Nephron progenitor cell (in vitro differentiated cells): ENCODE measurements at regions not wholly inside any gene's neighbourhood (a gene's known extent, or its start where the extent isn't known, plus 50 kb on each side); places are given as distances from the start of the nearest gene placed in this dataset.

Experiments
- DNase-seq: peaks from one replicate; pipeline ENCODE4 v3.0.0; 2021
- H3K27ac Mint-ChIP-seq: 2 replicates; pipeline ENCODE4 v1.8.0; 2021; ENCODE audit warnings: mild to moderate bottlenecking, moderate library complexity, mixed read lengths
- H3K27me3 Mint-ChIP-seq: 2 replicates; pipeline ENCODE4 v1.8.0; 2021; ENCODE audit warnings: mild to moderate bottlenecking, low read depth, mixed read lengths; ENCODE audit not compliant: poor library complexity
- H3K36me3 Mint-ChIP-seq: 2 replicates; pipeline ENCODE4 v1.8.0; 2021; ENCODE audit warnings: low read depth, mixed read lengths
- H3K4me1 Mint-ChIP-seq: 2 replicates; pipeline ENCODE4 v1.8.0; 2021; ENCODE audit warnings: mixed read lengths
- H3K4me3 Mint-ChIP-seq: 2 replicates; pipeline ENCODE4 v1.8.0; 2021; ENCODE audit warnings: mild to moderate bottlenecking, moderate library complexity, mixed read lengths
- H3K9me3 Mint-ChIP-seq: 2 replicates; pipeline ENCODE4 v1.8.0; 2021; ENCODE audit warnings: mild to moderate bottlenecking, moderate library complexity, mixed read lengths
- CTCF ChIP-seq: fragments of 200-600 bp; sonication (generic); IDR thresholded peaks from 2 replicates; pipeline ENCODE4 v1.5.0; 2021; ENCODE audit warnings: antibody characterized with exemption

- Mint-ChIP-seq H3K27ac (no peak overlapping the region), H3K4me1 (no peaks in the 10 kb centered on the region), H3K27me3 (peaks cover 3% of the 10 kb centered on the region), H3K4me3 (no peak overlapping the region), H3K9me3 (peaks cover 15% of the 10 kb centered on the region), H3K36me3 (peaks cover 68% of the 10 kb centered on the region)
- no peak for DNase-seq
- no peak for TF ChIP-seq CTCF
Measured at GRCh38 chr15:81786776-81787175, 259.0 kb downstream of the MEX3B start.

GRCh38 chr15:81785679-81786078 is 260.1 kb downstream of the MEX3B start:
- no peak overlapping the region for H3K4me3 Mint-ChIP-seq

GRCh38 chr15:81785181-81785580 is 260.6 kb downstream of the MEX3B start:
- H3K4me1 Mint-ChIP-seq = peaks cover 4% of the 10 kb centered on the region
- TF ChIP-seq CTCF = no peak

More at GRCh38 chr15:81785679-81786078, 260.1 kb downstream of the MEX3B start:
- DNase-seq = no peak
- Mint-ChIP-seq H3K27ac (no peak overlapping the region), H3K4me1 (peaks cover 2% of the 10 kb centered on the region), H3K36me3 (peaks cover 72% of the 10 kb centered on the region), H3K9me3 (peaks cover 16% of the 10 kb centered on the region), H3K27me3 (peaks cover 3% of the 10 kb centered on the region)
- no peak for TF ChIP-seq CTCF

GRCh38 chr15:81784751-81785150 is 261.1 kb downstream of the MEX3B start:
- Mint-ChIP-seq H3K27me3 (peaks cover 3% of the 10 kb centered on the region), H3K36me3 (peaks cover 69% of the 10 kb centered on the region), H3K9me3 (peaks cover 16% of the 10 kb centered on the region), H3K4me1 (peaks cover 4% of the 10 kb centered on the region), H3K27ac (no peak overlapping the region), H3K4me3 (no peak overlapping the region)
- no peak for TF ChIP-seq CTCF
- DNase-seq = no peak

More at GRCh38 chr15:81785181-81785580, 260.6 kb downstream of the MEX3B start:
- no peak for DNase-seq
- peaks cover 16% of the 10 kb centered on the region for H3K9me3 Mint-ChIP-seq
- H3K27ac Mint-ChIP-seq = no peak overlapping the region
- H3K4me3 Mint-ChIP-seq = no peak overlapping the region
- peaks cover 3% of the 10 kb centered on the region for H3K27me3 Mint-ChIP-seq
- peaks cover 72% of the 10 kb centered on the region for H3K36me3 Mint-ChIP-seq

- Mint-ChIP-seq H3K4me3 (no peak overlapping the region), H3K27me3 (peaks cover 3% of the 10 kb centered on the region), H3K9me3 (peaks cover 16% of the 10 kb centered on the region), H3K36me3 (peaks cover 63% of the 10 kb centered on the region), H3K4me1 (peaks cover 4% of the 10 kb centered on the region), H3K27ac (no peak overlapping the region)
- TF ChIP-seq CTCF = no peak
- DNase-seq = no peak
Measured at GRCh38 chr15:81783586-81783985, 262.2 kb downstream of the MEX3B start.

GRCh38 chr15:81783076-81783475 is 262.7 kb downstream of the MEX3B start:
- TF ChIP-seq CTCF = no peak
- no peak for DNase-seq
- no peak overlapping the region for H3K4me3 Mint-ChIP-seq
- H3K36me3 Mint-ChIP-seq = peaks cover 61% of the 10 kb centered on the region
- peaks cover 4% of the 10 kb centered on the region for H3K4me1 Mint-ChIP-seq
- H3K9me3 Mint-ChIP-seq = peaks cover 16% of the 10 kb centered on the region
- H3K27me3 Mint-ChIP-seq = peaks cover 3% of the 10 kb centered on the region
- H3K27ac Mint-ChIP-seq = no peak overlapping the region
